NCI-H2227 (cell line): ENCODE measurements at regions not wholly inside any gene's neighbourhood (a gene's known extent, or its start where the extent isn't known, plus 50 kb on each side); places are given as distances from the start of the nearest gene placed in this dataset.

Experiments used
- DNase-seq: peaks from one replicate; lab custom pipeline; 2025; ENCODE audit not compliant: unreplicated experiment; lab: John Stamatoyannopoulos, UW

GRCh38 chr13:105587786-105588185 lies 947.7 kb downstream of the EFNB2 start:
- no peak for DNase-seq

GRCh38 chr13:105579821-105580710 lies 955.4 kb downstream of the EFNB2 start:
- DNase-seq = no peak

- DNase-seq = no peak
Observed at GRCh38 chr13:105573136-105573535, 962.3 kb downstream of the EFNB2 start.

- no peak for DNase-seq
Observed at GRCh38 chr13:105572401-105572800, 963.1 kb downstream of the EFNB2 start.

GRCh38 chr13:105569816-105570215 lies 965.6 kb downstream of the EFNB2 start:
- DNase-seq = no peak

GRCh38 chr13:105567951-105568525 lies 967.4 kb downstream of the EFNB2 start:
- DNase-seq = no peak

- no peak for DNase-seq
Observed at GRCh38 chr13:105565136-105565727, 970.2 kb downstream of the EFNB2 start.

GRCh38 chr13:105552078-105552477 lies 983.4 kb downstream of the EFNB2 start:
- no peak for DNase-seq

- no peak for DNase-seq
Observed at GRCh38 chr13:105547851-105548250, 987.6 kb downstream of the EFNB2 start.

- DNase-seq = no peak
Observed at GRCh38 chr13:105545811-105546210, 989.7 kb downstream of the EFNB2 start.

- no peak for DNase-seq
Observed at GRCh38 chr13:105543742-105544141, 991.7 kb downstream of the EFNB2 start.

GRCh38 chr13:105541565-105541964 lies 993.9 kb downstream of the EFNB2 start:
- no peak for DNase-seq

- DNase-seq = no peak
Observed at GRCh38 chr13:105538346-105538745, 997.1 kb downstream of the EFNB2 start.

GRCh38 chr13:105537113-105537512 lies 998.3 kb downstream of the EFNB2 start:
- DNase-seq = no peak

- no peak for DNase-seq
Observed at GRCh38 chr13:105530468-105530867, 1005.0 kb downstream of the EFNB2 start.

- DNase-seq = no peak
Observed at GRCh38 chr13:105527127-105527526, 1008.3 kb downstream of the EFNB2 start.

- no peak for DNase-seq
Observed at GRCh38 chr13:105519771-105520170, 1015.7 kb downstream of the EFNB2 start.

- no peak for DNase-seq
Observed at GRCh38 chr13:105518086-105518485, 1017.4 kb downstream of the EFNB2 start.

- no peak for DNase-seq
Observed at GRCh38 chr13:105514401-105514800, 1021.1 kb downstream of the EFNB2 start.

- DNase-seq = no peak
Observed at GRCh38 chr13:105513448-105513847, 1022.0 kb downstream of the EFNB2 start.

GRCh38 chr13:105509981-105510762 lies 1025.3 kb downstream of the EFNB2 start:
- DNase-seq = no peak
